ENCODE measurements at regions not wholly inside any gene's neighbourhood (a gene's known extent, or its start where the extent isn't known, plus 50 kb on each side); places are given as distances from the start of the nearest gene placed in this dataset.

DNA sequence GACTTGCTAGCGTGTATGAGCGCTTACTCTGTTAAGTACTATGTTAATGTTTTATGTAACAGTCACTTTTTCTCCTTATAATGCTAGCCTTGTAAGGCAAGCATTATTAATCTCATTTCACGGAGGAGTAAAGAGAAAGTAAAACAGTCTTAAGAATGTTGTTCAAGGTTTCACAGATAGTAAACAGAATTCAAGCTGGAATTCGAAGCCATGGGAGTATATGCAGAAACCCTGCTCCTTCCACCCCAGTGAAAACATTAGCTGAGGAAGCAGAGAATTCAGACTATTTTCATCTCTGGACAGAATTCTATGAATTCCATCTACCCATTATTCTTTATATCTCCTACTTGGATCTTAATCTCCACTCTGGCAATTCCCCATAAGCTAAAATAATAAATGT lies 1028.3 kb upstream of the WWC1 start:
- Histone ChIP-seq H3K9me3 (replicated peaks in 1 of 3) (no peaks in the 10 kb centered on the region), H3K4me3 (no peak overlapping the region), H3K36me3 (replicated peaks in 1 of 2) (no peaks in the 10 kb centered on the region), H3K27ac (no peak overlapping the region), H3K27me3 (no peaks in the 10 kb centered on the region), H3K4me1 (replicated peaks in 1 of 2) (no peaks in the 10 kb centered on the region)
- DNase-seq = no peak
- no peak for TF ChIP-seq POLR2A (IDR thresholded peaks at IDR 0.05)
- TF ChIP-seq, protein P1, sequence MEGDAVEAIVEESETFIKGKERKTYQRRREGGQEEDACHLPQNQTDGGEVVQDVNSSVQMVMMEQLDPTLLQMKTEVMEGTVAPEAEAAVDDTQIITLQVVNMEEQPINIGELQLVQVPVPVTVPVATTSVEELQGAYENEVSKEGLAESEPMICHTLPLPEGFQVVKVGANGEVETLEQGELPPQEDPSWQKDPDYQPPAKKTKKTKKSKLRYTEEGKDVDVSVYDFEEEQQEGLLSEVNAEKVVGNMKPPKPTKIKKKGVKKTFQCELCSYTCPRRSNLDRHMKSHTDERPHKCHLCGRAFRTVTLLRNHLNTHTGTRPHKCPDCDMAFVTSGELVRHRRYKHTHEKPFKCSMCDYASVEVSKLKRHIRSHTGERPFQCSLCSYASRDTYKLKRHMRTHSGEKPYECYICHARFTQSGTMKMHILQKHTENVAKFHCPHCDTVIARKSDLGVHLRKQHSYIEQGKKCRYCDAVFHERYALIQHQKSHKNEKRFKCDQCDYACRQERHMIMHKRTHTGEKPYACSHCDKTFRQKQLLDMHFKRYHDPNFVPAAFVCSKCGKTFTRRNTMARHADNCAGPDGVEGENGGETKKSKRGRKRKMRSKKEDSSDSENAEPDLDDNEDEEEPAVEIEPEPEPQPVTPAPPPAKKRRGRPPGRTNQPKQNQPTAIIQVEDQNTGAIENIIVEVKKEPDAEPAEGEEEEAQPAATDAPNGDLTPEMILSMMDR (IDR thresholded peaks at IDR 0.05) = no peak
- intact Hi-C loops (cut with DNase I) = no loop called here
- WGBS, 4 donors = 58 to 71% (median 69%) methylated on average over 4 of the region's 4 CpGs

DNA sequence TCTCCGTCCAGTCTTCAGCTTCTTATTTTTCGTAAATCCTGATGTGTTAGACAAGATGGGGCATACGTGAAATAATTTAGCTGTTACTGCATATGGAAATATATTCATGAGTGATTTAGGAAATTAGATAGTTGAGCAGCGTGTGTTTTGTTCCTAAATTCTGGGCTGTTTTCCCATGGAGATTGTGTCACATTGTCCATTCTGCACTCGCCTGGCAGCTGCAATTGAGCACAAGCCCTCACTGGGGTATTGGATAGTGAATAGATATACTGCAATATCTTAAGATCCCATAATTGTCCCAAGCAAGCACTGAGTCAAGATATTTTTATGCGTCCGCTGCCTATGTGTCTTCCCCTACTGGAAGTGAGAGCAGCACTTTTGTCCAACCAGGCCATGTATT lies 1027.1 kb upstream of the WWC1 start:
- no peaks in the 10 kb centered on the region for H3K9me3 ChIP-seq (replicated peaks in 1 of 3)
- TF ChIP-seq, protein P1 (IDR thresholded peaks at IDR 0.05) = no peak
- no peak for TF ChIP-seq POLR2A (IDR thresholded peaks at IDR 0.05)
- WGBS, 4 donors = 80 to 87% (median 82%) methylated on average over 7 of the region's 7 CpGs
- no peak overlapping the region for H3K4me3 ChIP-seq
- H3K4me1 ChIP-seq (replicated peaks in 1 of 2) = no peaks in the 10 kb centered on the region
- intact Hi-C loops (cut with DNase I) = no loop called here
- H3K36me3 ChIP-seq (replicated peaks in 1 of 2) = no peaks in the 10 kb centered on the region
- no peak overlapping the region for H3K27ac ChIP-seq
- DNase-seq = no peak
- no peaks in the 10 kb centered on the region for H3K27me3 ChIP-seq

DNA sequence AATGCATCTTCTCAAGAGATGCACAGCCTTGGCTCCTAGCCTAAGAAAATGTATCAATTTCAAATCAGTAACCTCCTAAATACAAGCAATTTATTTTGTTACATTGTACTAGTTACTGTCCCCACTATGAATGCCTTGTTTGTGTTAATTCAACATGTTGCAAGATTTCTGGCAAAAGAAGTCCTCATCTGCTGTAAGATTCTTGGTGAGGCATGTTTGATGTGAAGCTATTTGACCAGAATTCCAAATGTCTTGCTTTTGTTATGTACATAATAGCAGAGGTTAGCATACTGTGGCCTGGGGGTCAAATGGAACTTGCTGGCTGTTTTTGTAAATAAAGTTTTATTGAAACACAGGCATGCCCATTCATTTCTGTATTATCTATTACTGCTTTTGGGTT lies 1023.1 kb upstream of the WWC1 start:
- TF ChIP-seq, protein P1 (IDR thresholded peaks at IDR 0.05) = no peak
- TF ChIP-seq POLR2A (IDR thresholded peaks at IDR 0.05) = no peak
- H3K36me3 ChIP-seq (replicated peaks in 1 of 2) = no peaks in the 10 kb centered on the region
- no peak overlapping the region for H3K4me3 ChIP-seq
- intact Hi-C loops (cut with DNase I) = no loop called here
- H3K27me3 ChIP-seq = no peaks in the 10 kb centered on the region
- H3K27ac ChIP-seq = no peak overlapping the region
- H3K4me1 ChIP-seq (replicated peaks in 1 of 2) = no peaks in the 10 kb centered on the region
- no peak for DNase-seq
- no peaks in the 10 kb centered on the region for H3K9me3 ChIP-seq (replicated peaks in 1 of 3)

- intact Hi-C loops (cut with DNase I) = no loop called here
- H3K36me3 ChIP-seq (replicated peaks in 1 of 2) = no peaks in the 10 kb centered on the region
- no peaks in the 10 kb centered on the region for H3K27me3 ChIP-seq
- H3K4me3 ChIP-seq = no peak overlapping the region
- H3K27ac ChIP-seq = no peak overlapping the region
- no peaks in the 10 kb centered on the region for H3K4me1 ChIP-seq (replicated peaks in 1 of 2)
- 50 to 74% (median 72%) methylated on average over 3 of the region's 3 CpGs for WGBS, 4 donors
- DNase-seq = no peak
- H3K9me3 ChIP-seq (replicated peaks in 1 of 3) = no peaks in the 10 kb centered on the region
- TF ChIP-seq, protein P1 (IDR thresholded peaks at IDR 0.05) = no peak
- TF ChIP-seq POLR2A (IDR thresholded peaks at IDR 0.05) = no peak
These were observed 1022.3 kb upstream of the WWC1 start for GRCh38 chr5:167269146-167269545.
